ENCODE measurements at regions not wholly inside any gene's neighbourhood (a gene's known extent, or its start where the extent isn't known, plus 50 kb on each side); places are given as distances from the start of the nearest gene placed in this dataset.

DNA sequence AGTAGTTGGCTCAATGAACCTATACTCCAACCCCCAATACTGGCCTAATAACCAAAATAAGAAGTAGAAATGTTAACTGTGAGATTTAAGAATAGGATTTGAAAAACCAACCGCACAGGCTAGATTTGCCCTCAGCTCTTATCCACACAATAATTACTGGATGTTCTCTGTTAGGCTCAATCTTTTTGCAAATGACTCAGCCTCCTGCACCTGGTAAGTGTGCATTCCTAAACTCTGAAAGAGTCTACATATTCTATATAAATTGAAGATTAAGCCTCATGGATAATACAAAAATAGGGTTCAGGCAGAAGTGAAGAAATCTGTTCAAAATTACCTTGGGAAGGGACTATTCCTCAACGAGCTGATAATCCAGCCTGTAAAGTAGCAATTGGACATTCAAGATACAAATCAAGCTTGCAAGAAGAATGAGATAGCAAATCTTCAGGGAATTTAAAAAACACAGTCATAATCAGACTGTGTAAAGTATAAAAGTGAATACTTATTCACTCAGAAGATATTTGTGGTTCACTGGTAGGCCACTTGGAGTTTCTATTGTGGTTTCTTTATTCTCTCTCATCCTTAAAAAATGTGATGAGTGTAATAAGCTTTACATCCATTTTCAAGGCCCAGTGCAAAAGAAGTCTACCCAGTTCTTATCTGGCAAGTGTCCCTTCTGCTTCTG, 931.9 kb upstream of the SOX9 start:
- TF ChIP-seq, protein P1, sequence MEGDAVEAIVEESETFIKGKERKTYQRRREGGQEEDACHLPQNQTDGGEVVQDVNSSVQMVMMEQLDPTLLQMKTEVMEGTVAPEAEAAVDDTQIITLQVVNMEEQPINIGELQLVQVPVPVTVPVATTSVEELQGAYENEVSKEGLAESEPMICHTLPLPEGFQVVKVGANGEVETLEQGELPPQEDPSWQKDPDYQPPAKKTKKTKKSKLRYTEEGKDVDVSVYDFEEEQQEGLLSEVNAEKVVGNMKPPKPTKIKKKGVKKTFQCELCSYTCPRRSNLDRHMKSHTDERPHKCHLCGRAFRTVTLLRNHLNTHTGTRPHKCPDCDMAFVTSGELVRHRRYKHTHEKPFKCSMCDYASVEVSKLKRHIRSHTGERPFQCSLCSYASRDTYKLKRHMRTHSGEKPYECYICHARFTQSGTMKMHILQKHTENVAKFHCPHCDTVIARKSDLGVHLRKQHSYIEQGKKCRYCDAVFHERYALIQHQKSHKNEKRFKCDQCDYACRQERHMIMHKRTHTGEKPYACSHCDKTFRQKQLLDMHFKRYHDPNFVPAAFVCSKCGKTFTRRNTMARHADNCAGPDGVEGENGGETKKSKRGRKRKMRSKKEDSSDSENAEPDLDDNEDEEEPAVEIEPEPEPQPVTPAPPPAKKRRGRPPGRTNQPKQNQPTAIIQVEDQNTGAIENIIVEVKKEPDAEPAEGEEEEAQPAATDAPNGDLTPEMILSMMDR (conservative IDR thresholded peaks at IDR 0.05) = no peak
- no peak for TF ChIP-seq EZH2 (IDR thresholded peaks at IDR 0.05; ENCODE audit: low read depth)

Data from PC-9 (cell line).